Activated effector memory CD4-positive, alpha-beta T cell treated with Interleukin-2 at 50 U/mL for 16 hours (primary cell): ENCODE measurements at regions not wholly inside any gene's neighbourhood (a gene's known extent, or its start where the extent isn't known, plus 50 kb on each side); places are given as distances from the start of the nearest gene placed in this dataset.
"Not testable (repeated sequence)": the region's sequence is repeated elsewhere in the genome, so short reads cannot be mapped to it uniquely, and the experiment has no call there.

Source experiments
- DNase-seq: peaks from one replicate; pipeline ENCODE4 v3.0.0-alpha.2; 2020

DNA sequence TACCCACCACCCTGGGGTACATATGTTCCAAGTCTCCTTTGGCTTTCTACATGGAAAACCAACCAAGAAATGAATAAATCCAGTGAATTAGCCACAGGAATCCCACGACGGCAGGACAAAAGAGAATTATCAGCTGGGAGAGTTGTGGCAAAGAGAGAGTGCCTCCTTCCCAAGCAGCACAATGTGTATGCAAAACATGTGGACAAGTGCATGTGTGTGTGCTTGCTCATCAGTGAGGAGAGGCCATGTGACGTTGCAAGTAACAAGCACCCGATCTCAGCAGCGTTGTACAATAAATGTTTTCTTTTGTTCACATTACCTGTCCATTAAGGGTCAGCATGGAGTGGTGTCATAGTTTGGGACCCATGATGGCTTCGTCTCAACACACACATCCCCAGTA is 50.0 kb upstream of the EMX2 start:
- no peak for DNase-seq

DNA sequence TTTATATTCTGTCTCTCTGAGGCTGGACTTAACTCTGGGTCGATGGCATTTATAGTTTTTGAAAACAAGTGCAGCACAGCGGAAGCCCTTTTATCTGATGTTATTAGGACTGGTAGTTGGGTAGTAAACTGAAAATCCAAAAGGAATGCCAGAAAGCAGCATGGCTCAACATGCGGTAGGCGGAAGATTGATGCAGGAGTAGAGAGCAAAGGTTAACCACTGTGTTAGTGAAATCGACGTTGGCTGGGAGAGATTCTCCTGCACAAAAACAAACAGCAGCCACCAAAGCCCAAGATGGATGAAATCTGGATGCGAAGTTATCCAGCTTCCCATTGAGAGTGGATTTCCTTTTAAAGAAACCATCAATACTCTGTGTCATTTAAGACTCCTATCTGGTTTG is 54.5 kb upstream of the EMX2 start:
- DNase-seq, result no peak

DNA sequence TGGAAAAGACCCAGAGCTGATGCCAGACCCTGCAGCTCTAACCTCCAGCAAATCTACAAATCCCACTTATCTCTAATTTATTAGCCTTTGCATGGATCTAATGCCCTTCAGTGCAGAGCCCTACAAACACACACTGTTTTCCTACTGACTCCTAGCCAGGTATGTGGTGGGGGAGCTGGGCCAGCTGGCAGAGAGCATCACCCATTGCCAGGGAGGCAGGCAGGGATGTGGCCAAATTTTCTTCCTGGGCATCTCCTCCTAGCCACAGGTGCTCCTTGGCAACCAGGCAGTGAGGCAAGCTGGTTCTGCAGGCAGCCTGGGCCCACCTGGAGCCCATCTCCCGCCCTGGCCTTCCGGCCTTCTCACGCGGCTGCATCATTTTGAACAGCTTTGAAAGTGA is 55.9 kb upstream of the EMX2 start:
- no peak for DNase-seq

DNA sequence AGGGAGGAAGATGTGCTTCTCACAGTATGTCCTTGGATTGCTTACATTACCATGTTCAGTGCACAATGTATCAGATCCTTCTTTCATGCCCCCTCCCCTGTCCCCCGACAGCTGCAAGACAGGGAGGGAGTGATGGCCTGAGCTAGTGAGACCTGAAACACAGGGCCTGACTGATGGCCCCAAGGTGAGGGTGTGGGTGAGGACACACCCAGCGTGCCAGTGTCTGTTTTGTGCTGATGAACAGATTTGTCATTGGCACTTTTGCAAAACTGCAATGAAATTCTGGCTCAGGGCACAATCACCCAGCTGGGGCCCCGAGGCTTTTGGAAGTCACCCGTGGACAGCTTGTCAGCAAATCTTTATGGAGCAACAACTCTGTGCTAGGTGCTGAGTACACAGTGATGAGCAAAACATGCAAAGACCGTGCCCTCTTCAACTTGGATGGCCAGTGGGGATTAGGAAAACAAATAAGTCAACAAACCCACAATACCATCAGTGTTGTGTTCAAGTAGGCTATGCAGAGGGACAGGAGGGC is 59.4 kb upstream of the EMX2 start:
- DNase-seq, result no peak

DNA sequence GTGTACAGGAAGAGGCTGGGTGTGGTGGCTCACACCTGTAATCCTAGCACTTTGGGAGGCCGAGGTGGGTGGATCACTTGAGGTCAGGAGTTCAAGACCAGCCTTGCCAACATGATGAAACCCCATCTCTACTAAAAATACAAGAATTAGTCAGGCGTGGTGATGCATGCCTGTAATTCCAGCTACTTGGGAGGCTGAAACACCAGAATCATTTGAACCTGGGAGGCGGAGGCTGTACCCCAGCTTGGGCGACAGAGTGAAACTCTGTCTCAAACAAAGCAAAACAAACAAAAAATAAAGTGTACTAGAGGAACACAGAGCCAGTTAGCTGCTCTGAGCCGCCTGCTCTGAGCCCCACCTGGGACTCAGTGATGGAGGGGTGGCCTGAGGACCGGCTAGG is 61.5 kb upstream of the EMX2 start:
- DNase-seq, result not testable (repeated sequence)

DNA sequence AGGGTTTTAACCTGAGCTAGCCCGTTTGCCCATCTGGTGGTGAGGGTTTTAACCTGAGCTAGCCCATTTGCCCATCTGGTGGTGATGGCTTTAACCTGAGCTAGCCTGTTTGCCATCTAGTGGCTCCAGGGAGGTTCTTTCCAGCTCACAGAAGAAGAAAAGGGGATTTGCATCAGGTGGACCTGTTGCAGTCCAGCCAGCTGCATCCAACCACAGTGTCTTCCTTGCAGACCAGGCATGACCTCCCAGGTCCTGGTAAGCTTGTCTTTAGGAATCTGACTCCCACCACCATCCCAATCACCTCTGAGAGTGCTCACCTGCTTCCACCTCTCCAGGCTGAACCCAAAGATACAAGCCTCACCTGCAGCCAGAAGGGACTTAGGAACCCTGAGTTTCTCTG is 62.4 kb upstream of the EMX2 start:
- DNase-seq, result no peak

DNA sequence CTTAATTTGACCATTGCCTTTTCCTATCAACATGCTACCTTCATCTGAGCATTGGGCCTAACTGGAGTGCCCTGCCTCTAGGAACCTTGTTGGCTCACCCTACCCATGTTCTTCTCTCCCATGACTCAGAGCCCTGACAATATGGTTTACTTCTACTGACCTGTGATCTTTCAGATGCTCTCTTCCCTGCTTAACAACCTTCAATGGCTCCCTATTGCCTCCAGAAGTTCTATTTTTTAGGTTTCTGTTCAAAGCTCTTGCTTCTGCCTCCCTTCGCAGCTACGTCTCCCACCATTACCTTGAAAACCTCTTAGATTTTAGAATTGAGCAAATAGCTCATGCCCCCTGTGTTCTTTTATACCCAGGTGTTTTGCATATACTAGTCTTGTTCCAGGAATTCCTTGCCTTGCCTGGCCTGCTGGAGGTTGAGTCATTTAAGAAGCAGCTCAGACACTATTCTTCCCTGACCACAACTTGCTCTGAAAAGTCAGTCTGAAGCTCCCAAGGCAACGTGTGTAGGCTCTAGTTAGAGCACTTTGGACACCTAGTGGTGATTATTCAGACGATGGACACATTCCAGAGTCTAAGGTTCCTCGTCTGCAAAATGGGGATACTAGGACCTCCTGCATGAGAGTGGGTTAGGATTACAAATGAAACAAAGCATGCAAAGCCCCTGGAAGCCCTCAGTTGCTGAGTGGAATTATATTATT is 64.4 kb upstream of the EMX2 start:
- DNase-seq, result no peak

DNA sequence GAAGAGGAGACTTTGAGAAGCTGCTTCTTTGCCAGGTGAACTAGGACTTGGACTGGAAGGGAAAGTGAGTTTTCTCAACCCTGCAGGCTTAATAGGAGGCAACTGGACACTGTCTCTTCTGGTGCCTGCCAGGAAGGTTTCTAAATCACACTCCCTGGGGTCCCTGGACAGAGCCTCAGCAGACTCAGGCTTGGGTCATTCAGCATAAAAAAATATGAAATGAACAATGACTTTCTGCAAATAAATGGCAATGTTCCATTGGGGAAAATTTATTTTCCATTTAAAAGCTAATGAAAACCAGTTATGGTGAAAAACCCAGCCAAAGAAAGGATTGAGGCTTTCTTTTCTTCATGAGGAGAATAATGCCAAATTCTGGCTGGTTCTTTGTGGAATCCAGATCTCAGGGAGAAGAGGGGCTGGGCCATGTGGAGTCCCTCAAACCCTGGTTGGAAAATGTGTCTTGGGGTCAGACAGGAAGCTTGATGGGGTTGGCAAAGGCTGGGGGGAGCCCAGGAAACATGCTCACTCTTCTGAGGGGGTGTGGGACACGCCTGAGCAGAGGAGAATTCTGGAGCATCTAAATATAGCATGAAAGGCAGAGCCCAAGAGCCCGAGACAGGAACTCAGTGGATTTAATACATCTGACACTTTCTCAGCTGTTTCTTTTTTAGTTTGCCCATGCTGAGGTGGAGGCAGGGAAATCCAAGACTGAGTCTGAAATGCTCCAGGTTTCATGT is 65.2 kb upstream of the EMX2 start:
- no peak for DNase-seq

DNA sequence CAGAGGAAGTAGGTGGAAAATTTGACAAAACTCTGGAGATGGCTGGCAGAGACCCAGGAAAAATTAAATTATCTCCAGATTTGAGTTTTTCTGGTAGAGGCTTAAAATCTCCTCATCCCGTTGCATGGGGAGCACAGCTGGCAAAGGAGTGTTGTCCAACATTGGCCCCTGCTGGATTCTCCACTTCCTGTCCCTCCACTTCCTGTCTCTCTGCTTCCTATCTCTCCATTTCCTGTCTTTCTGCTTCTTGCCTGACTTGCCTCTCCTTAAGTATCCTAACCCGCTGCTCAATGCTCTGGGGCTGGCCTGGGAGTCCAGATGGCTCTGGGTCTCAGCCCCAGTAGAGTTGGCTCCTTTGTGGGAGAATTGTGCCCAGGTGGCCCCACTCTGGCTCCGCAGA is 65.8 kb upstream of the EMX2 start:
- DNase-seq, result no peak

DNA sequence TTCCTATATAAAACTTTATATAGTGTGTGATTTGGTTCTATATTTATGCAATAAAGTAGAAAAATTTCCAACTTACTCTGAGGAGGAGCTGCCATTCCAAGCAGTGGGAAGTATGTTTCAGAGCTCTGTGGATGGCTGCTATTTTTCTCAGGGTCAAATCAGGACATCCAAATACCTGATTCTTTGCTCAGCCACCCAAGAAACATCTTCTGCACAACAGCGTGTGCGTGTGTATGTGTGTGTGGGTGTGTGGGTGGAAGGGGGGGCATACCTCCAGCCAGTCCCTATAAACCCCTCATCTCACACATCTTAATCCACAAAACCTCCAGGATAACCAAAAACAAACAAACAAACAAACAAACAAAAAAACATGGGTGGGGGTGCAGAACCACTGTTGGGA is 66.3 kb upstream of the EMX2 start:
- DNase-seq, result no peak

DNA sequence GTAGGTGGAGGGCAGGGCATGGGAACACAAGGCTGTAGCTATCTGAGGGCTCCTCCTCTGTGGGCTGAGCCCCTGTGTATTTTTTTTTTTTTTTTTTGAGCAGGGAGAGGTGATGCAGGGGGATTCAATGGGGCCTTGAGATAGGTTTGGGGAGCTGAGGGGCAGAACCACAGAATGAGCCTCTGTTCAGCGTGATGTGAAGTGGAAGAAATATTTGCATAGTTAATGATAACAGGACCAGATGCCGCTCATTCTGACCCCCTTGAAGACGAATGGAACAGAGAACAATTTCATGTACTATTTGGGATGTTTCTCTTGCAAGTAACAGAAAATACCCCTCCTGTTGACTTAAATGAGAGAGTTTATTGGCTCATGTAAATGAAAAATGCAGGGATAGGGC is 69.7 kb upstream of the EMX2 start:
- no peak for DNase-seq

DNA sequence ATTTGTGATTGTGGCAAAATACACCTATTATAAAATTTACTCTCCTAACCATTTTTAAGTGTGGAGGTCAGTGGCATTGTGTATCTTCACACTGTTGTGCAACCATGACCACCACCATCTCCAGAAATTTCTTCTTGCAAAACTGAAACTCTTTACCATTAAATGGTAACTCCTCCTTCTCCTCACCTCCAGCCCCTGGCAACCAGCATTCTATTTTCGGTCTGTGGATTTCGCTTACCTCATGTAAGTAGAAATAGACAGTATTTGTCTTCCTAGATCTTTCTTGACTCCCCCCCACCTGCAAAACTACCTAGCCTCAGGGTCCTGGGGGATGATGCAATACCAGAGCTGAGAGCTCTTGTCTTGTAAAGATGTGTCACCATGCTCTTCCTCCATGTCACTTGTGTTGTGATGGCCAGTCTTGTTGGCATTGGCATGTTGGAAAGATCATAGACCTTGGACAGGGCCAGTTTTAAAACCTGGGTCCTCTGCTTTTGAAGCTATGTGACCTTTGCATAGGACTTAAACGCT is 71.1 kb upstream of the EMX2 start:
- no peak for DNase-seq

DNA sequence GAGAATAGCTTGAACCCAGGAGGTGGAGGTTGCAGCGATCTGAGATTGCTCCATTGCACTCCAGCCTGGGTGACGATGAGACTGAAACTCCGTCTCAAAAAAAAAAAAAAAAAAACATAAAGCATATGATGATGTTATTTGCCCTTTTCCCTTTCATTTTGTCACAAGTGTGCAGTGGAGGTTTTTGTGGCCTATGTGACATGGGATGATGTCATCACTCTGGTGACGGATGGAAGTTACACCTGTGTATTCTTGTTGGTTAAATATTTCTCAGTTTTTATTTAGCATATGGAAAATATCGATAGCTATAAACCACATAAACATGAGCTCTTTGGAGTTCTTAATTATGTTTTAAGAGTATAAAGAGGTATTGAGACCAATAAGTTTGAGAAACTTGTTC is 71.8 kb upstream of the EMX2 start:
- DNase-seq, result no peak

DNA sequence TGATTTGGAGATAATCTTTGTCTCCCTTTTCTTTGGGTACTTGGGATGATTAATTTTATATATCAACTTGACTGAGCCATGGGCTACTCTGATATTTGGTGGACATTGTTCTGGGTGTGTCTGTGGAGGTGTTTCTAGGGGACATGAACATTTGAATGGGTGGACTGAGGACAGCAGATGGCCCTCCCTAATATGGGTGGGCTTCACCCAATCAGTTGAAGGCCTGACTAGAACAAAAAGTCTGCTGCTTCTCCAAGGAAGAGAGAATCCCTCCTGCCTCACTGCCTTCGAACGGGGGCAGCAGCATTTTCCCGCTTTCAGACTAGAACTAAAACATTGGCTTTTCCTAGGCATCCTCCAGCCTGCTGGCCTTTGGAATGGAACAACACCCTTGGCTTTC is 73.9 kb upstream of the EMX2 start:
- DNase-seq, result no peak

DNA sequence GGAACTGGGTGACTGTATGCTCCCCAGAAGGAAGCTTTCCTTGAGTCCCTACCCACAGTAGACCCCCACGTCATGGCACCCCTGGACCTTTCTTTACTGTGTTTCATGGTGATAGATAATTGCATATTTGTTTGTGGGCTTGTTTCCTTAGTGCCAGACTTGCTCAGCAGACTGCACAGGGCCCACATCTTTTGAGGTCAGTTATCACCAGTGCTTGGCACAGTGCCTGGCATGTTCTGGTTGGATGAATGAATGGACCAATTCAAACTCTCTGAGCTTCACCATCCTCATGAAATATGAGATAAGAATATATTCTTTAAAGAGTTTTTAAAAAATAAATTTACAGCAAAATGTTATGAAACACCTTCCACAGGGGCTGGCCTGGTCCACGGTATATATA is 78.4 kb upstream of the EMX2 start:
- DNase-seq, result no peak

DNA sequence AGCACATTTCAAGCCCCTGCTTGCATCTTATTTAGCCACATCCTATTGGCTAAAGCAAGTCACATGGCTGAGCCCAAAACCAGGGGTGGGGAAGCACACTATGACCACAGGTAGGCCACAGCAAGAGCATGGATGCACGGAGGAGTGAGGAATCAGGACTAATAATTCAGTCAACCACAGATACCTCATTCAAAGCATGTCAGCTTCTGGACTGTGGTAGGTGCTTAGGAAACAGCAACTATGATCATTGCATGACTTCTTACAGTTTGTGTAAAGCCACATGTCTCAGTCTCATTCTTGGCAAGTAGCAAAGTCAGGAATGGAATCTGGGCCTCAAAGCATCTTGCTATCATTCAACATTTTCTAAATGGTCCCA is 79.0 kb upstream of the EMX2 start:
- no peak for DNase-seq

DNA sequence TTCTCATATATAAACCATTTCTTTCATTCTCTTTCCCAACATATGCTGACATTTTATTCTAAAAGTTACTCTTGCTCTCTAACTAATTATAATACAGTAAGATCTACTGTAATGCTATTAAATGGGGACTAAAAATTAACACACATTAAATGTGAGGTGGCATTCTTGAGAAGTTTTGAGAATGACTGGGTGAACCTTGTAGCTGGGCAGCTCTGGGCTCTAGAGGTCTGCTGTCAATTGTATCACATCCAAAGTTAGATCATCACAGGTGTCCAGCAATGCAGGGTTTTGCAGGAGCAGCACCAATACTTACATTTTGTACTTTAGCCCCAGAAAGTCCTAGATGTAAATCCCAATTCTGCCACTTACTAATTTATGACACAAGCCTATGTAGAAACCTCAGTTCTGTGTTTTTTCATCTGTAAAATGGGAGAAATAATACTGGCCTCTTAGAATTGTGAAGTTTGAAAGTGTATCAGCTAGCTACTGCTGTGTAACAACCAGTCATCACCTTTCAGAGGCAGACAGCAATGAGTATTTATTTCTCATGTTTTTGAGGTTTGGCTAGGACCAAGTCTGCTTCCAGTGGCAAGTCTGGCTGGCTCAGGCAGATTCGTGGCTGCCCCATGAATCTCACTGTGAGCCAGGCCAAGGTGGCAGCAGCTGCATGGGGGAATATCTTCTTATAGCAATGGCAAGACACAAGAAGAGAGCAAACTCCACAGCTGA is 79.6 kb upstream of the EMX2 start:
- no peak for DNase-seq

DNA sequence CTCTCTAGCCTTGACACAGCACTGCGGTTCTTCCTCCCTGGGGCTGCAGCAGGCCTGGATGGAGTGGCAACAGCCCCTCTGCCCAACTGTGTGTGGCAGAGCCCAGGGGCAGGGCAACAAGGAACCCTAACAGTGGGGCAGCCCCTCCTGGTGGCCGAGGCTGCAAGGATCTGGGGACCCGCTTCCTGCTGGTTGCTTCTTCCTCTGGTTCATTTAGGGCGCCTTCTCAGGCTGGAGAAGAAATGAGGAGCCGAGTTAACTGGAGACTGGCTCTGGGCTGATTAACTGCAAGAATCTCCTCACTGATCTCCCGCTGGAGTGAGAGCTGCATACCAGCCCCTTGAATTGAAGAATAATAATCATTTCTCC is 80.1 kb upstream of the EMX2 start:
- no peak for DNase-seq

DNA sequence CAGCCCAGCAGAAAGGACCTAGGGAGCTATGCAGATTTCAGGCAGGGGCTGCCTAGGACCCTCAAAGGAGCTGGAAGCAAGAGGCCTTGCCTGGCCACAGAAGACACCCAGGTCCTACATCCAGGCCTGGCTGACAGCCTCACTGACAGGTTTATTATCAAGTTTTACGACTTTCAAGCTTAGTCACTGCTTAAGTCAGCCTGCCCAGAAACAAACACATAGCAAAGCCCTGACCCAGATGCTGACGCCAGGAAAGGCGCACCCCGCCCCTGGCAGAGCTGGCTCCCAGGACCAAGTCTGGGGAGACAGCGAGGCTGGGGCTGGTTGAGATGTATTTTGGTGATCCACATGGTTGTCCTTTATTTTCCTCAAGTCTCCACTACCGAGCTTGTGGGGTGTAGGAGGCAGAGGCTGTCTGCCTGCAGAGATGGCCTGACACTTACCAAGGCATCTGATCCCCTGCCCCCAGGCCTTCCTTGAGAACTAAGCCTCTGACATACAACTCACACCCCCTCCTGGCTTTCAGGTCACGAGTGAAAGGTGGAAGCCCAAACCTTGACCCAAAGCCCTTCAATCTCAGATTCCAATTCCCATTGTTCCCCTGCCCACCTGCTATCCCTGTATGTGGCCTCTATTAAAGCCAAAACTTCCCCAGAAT is 80.7 kb upstream of the EMX2 start:
- DNase-seq, result no peak

DNA sequence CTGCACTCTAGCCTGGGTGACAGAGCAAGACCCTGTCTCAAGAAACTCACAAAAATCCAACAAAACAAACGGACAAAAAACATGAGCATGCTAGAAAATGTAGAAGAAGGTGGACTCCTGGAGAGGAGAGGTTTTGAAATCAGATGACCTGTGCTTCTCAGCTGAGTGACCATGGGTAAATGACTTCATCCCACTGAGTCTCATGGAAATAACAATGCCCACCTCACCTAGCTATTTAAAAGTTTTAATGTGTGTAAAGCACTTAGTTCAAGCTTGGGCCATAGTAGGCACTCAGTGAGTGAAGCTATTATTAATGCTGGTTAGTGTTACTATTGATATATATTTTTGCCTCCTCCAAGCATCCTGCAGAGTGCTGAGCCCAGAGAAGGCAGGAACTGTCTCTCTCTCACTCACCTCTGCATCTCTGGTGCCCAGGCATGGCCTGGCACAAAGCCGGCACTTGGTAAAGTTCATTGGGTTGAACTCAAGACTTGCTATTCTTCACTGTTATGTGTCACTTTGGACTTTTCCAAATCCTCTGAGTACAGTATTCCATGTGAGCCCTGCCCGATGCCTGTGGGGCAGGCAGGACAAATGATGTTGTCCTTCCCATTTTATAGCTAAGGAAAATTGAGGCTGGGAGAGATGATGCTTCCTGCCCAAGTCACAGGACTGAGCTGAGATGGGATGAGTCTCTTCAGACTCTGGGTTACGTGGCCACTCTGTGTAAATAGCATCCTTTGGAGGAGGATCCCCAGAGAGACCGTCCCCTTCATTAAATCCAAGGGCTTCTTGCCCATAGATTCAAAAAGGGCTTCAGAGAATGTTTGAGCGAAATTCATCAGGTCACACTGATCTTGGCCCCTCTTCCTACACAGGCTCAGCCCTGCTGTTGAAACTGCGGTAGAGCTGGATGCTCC is 81.4 kb upstream of the EMX2 start:
- no peak for DNase-seq

DNA sequence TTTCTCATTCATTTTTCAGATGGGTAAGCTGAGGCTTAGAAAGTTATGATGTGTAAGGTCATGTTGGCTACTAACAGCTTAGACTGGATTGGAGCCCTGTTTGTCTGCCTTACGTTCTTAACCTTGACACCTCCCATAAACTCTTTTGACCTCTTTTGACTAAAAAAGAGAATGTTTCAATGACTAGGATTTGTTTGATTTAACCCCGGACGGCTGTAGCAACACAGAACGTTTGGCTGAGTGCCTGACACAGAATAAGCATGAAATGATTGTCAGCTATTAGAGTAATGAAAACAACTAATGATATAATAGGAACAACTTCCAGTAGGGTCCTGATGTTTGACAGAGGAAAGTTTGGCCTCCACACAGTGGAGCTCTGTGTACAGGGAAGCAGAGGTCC is 83.3 kb upstream of the PDZD8 start:
- DNase-seq, result no peak

DNA sequence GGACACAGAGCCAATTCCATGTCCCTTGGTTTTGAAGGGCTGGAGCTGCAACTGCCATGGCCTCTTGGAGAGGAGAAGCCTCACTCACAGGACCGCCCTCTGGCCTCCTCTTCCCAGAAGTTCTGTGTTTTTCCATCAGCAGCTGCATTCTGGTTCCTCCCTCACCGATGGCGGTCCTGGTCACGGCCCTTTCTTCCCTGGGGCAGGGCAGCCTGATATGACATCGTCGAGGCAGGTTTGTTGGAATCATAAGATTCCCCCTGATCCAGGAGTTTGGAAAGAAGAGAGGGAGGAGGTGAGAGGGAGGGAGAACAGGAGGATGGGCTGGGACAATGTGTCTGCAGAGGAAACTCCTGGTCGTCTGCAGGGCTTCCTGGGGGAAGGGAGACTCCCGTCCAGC is 82.7 kb upstream of the PDZD8 start:
- DNase-seq, result no peak
